ENCODE measurements at regions not wholly inside any gene's neighbourhood (a gene's known extent, or its start where the extent isn't known, plus 50 kb on each side); places are given as distances from the start of the nearest gene placed in this dataset.

- TF ChIP-seq ATF3 (IDR thresholded peaks at IDR 0.05) (no peak), HNF4A (conservative IDR thresholded peaks at IDR 0.05) (no peak), RAD21 (IDR thresholded peaks at IDR 0.05) (no peak)
These were observed 116.8 kb downstream of the RGS2 start (continued) for GRCh38 chr1:192925609-192926008.

- TF ChIP-seq HNF4G (IDR thresholded peaks at IDR 0.05) (no peak), REST (IDR thresholded peaks at IDR 0.05) (no peak), ZBTB33 (IDR thresholded peaks at IDR 0.05) (no peak), YY1 (IDR thresholded peaks at IDR 0.05) (no peak), RXRA (IDR thresholded peaks at IDR 0.05) (no peak), ATF3 (IDR thresholded peaks at IDR 0.05) (no peak), SP1 (IDR thresholded peaks at IDR 0.05) (no peak), TAF1 (conservative IDR thresholded peaks at IDR 0.05) (no peak), NR2F2 (IDR thresholded peaks at IDR 0.05) (no peak), FOXA1 (IDR thresholded peaks at IDR 0.05) (no peak), EGR1 (IDR thresholded peaks at IDR 0.05; ENCODE audit: low read depth in 2 of 2) (no peak), GABPA (IDR thresholded peaks at IDR 0.05 in 1 of 2, conservative IDR thresholded peaks at IDR 0.05 in 1 of 2) (no peak), HNF4A (conservative IDR thresholded peaks at IDR 0.05) (no peak), MAX (IDR thresholded peaks at IDR 0.05) (no peak), CTCF (IDR thresholded peaks at IDR 0.05; ENCODE audit: low read depth, low read length, missing input control) (no peak), RAD21 (IDR thresholded peaks at IDR 0.05) (no peak), FOXA2 (IDR thresholded peaks at IDR 0.05) (no peak), JUND (IDR thresholded peaks at IDR 0.05) (no peak)
- Histone ChIP-seq H3K4me1 (ENCODE audit: control insufficient read depth in 4 of 4, insufficient read depth in 4 of 4, low read length in 3 of 4) (no peaks in the 10 kb centered on the region), H3K36me3 (ENCODE audit: control insufficient read depth in 4 of 4, insufficient read depth in 3 of 4, low read depth in 1 of 4, low read length in 3 of 4) (no peaks in the 10 kb centered on the region), H3K27ac (ENCODE audit: low read depth in 1 of 2, low read length in 2 of 2) (no peak overlapping the region), H3K9ac (ENCODE audit: low read depth in 1 of 2, low read length in 2 of 2) (no peak overlapping the region), H3K27me3 (ENCODE audit: control insufficient read depth in 4 of 4, insufficient read depth in 4 of 4, low read length in 3 of 4) (no peaks in the 10 kb centered on the region), H3K4me3 (ENCODE audit: low read depth in 1 of 3, low read length in 3 of 3) (no peak overlapping the region), H3K9me3 (ENCODE audit: control insufficient read depth in 4 of 4, low read length in 3 of 4) (no peaks in the 10 kb centered on the region)
- 92% methylated on average over 5 of the region's 5 CpGs for WGBS
- DNase-seq (ENCODE audit: low spot score) = no peak
These were observed 117.9 kb downstream of the RGS2 start for GRCh38 chr1:192926736-192927135.
